Activated naive CD8-positive, alpha-beta T cell treated with anti-CD3 and anti-CD28 coated beads for 36 hours (primary cell): ENCODE measurements at regions not wholly inside any gene's neighbourhood (a gene's known extent, or its start where the extent isn't known, plus 50 kb on each side); places are given as distances from the start of the nearest gene placed in this dataset.
"Not testable (repeated sequence)": the region's sequence is repeated elsewhere in the genome, so short reads cannot be mapped to it uniquely, and the experiment has no call there.

Experiments used
- DNase-seq: peaks from one replicate; pipeline ENCODE4 v3.0.0; 2021
- H3K27ac Mint-ChIP-seq: one replicate; pipeline ENCODE4 v1.8.0; 2022; ENCODE audit warnings: mild to moderate bottlenecking, moderate library complexity, mixed read lengths
- H3K27me3 Mint-ChIP-seq: one replicate; pipeline ENCODE4 v1.8.0; 2022; ENCODE audit warnings: mild to moderate bottlenecking, mixed read lengths
- H3K36me3 Mint-ChIP-seq: one replicate; pipeline ENCODE4 v1.8.0; 2021; ENCODE audit warnings: mild to moderate bottlenecking, mixed read lengths
- H3K4me1 Mint-ChIP-seq: one replicate; pipeline ENCODE4 v1.8.0; 2021; ENCODE audit warnings: mixed read lengths
- H3K4me3 Mint-ChIP-seq: one replicate; pipeline ENCODE4 v1.8.0; 2022; ENCODE audit warnings: mild to moderate bottlenecking, moderate library complexity, mixed read lengths
- H3K9me3 Mint-ChIP-seq: one replicate; pipeline ENCODE4 v1.8.0; 2022; ENCODE audit warnings: mixed read lengths

GRCh38 chr4:164343472-164343976, 410.4 kb upstream of the SMIM31 start:
- Mint-ChIP-seq H3K36me3 (no peaks in the 10 kb centered on the region), H3K27ac (no peak overlapping the region), H3K4me3 (no peak overlapping the region), H3K9me3 (peaks cover 4% of the 10 kb centered on the region), H3K4me1 (no peaks in the 10 kb centered on the region), H3K27me3 (no peaks in the 10 kb centered on the region)
- DNase-seq: no peak

DNA sequence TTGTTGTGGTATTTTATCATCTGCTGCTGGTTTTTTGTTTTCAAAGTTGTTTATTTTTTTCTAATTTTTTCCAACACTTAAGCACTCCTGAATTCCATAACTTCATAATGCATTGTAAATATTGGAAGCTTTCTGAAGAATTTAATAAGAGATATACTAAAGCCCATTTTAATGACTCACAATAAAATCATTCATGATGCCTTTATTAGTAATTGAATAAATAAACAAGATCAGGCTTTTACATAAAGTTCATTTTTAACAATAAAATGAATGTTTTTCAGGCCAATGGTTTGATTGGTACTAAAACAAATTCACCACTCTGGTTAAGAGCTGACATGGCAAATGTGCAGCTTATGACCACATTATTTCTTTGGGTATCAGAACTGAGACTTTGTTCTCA, 408.2 kb upstream of the SMIM31 start:
- H3K27me3 Mint-ChIP-seq: no peaks in the 10 kb centered on the region
- peaks cover 2% of the 10 kb centered on the region for H3K9me3 Mint-ChIP-seq
- no peak overlapping the region for H3K4me3 Mint-ChIP-seq
- H3K27ac Mint-ChIP-seq: no peak overlapping the region
- H3K4me1 Mint-ChIP-seq: no peaks in the 10 kb centered on the region
- no peaks in the 10 kb centered on the region for H3K36me3 Mint-ChIP-seq
- no peak for DNase-seq

DNA sequence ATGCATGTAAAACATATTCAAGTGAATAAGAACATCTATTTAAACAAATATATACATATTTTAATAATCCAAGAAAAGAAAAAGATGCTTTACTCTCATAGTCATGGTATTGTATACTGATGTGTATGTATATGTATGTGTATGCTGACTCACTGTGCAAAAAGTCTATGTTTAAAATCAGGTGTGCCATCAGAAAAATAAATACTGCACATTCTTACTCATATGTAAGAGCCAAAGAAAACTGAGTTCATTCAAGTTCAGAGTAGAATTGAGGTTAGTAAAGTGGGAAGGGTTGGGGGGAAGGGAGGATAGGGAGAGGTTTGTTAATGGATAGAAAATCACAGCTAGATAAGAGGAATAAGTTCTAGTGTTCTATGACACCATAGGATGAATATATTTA, 403.9 kb upstream of the SMIM31 start:
- Mint-ChIP-seq H3K9me3 (no peaks in the 10 kb centered on the region), H3K4me3 (no peak overlapping the region), H3K27me3 (no peaks in the 10 kb centered on the region), H3K36me3 (no peaks in the 10 kb centered on the region), H3K27ac (no peak overlapping the region), H3K4me1 (no peaks in the 10 kb centered on the region)
- DNase-seq: no peak

- H3K36me3 Mint-ChIP-seq, H3K27ac Mint-ChIP-seq, H3K4me3 Mint-ChIP-seq, H3K9me3 Mint-ChIP-seq, H3K27me3 Mint-ChIP-seq, DNase-seq, H3K4me1 Mint-ChIP-seq: not testable (repeated sequence)
Measured at GRCh38 chr4:164350716-164351115, 403.2 kb upstream of the SMIM31 start.

GRCh38 chr4:164357957-164358356, 396.0 kb upstream of the SMIM31 start:
- no peaks in the 10 kb centered on the region for H3K27me3 Mint-ChIP-seq
- no peaks in the 10 kb centered on the region for H3K9me3 Mint-ChIP-seq
- no peaks in the 10 kb centered on the region for H3K36me3 Mint-ChIP-seq
- no peak overlapping the region for H3K27ac Mint-ChIP-seq
- H3K4me3 Mint-ChIP-seq: no peak overlapping the region
- DNase-seq: no peak
- H3K4me1 Mint-ChIP-seq: no peaks in the 10 kb centered on the region

DNA sequence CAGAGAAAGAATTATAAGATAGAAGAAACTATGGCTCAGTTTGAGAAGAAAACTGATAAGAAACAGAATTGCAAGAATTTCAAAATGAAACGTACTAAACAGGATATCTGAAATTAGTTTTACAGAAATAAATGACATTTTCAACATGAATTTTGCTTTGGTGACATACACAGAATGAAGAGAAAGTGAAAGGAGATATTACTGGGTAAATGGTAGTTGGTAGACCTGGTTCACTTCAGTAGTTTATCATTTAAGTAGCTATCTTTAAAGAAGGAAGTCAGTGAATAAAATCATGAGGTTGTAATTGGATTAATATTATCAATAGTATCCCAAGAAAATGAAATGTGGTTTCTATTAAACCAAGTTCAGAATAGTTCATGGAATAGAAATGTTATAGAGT, 395.5 kb upstream of the SMIM31 start:
- no peaks in the 10 kb centered on the region for H3K36me3 Mint-ChIP-seq
- DNase-seq: no peak
- no peaks in the 10 kb centered on the region for H3K4me1 Mint-ChIP-seq
- no peak overlapping the region for H3K27ac Mint-ChIP-seq
- H3K4me3 Mint-ChIP-seq: no peak overlapping the region
- no peaks in the 10 kb centered on the region for H3K27me3 Mint-ChIP-seq
- no peaks in the 10 kb centered on the region for H3K9me3 Mint-ChIP-seq

GRCh38 chr4:164359881-164360280, 394.1 kb upstream of the SMIM31 start:
- H3K27ac Mint-ChIP-seq: no peak overlapping the region
- H3K4me1 Mint-ChIP-seq: no peaks in the 10 kb centered on the region
- H3K9me3 Mint-ChIP-seq: no peaks in the 10 kb centered on the region
- no peak for DNase-seq
- H3K4me3 Mint-ChIP-seq: no peak overlapping the region
- no peaks in the 10 kb centered on the region for H3K36me3 Mint-ChIP-seq
- H3K27me3 Mint-ChIP-seq: no peaks in the 10 kb centered on the region

DNA sequence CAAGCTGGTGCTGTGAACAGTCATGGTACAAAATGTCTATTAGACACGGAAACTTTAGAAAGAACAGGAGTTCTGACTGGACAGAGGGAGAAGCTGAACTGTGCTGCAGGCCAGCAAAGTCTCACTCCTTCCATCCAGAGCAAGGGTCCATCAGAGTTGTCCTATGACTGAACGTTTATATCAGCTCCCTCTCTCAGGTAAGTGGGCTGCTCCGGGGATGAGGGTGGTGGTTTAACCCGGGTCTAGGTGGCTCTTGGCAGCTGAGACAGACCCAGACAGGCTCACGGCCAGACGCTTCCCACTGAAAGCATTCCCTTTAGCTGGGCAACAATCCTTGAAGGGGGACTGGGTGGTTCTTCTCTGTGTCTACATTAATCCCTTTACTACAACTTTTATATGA, 385.0 kb upstream of the SMIM31 start:
- H3K36me3 Mint-ChIP-seq: no peaks in the 10 kb centered on the region
- H3K27me3 Mint-ChIP-seq: peaks cover 4% of the 10 kb centered on the region
- H3K4me1 Mint-ChIP-seq: no peaks in the 10 kb centered on the region
- H3K27ac Mint-ChIP-seq: no peak overlapping the region
- H3K4me3 Mint-ChIP-seq: no peak overlapping the region
- H3K9me3 Mint-ChIP-seq: no peaks in the 10 kb centered on the region
- DNase-seq: no peak

GRCh38 chr4:164373021-164373420, 380.9 kb upstream of the SMIM31 start:
- Mint-ChIP-seq H3K4me1 (no peaks in the 10 kb centered on the region), H3K27ac (no peak overlapping the region), H3K9me3 (no peaks in the 10 kb centered on the region), H3K4me3 (no peak overlapping the region), H3K36me3 (no peaks in the 10 kb centered on the region), H3K27me3 (peaks cover 1% of the 10 kb centered on the region)
- DNase-seq: no peak

- Mint-ChIP-seq H3K27me3 (peaks cover 25% of the 10 kb centered on the region), H3K4me3 (no peak overlapping the region), H3K9me3 (no peaks in the 10 kb centered on the region), H3K4me1 (no peaks in the 10 kb centered on the region), H3K27ac (no peak overlapping the region), H3K36me3 (no peaks in the 10 kb centered on the region)
- DNase-seq: no peak
Measured at GRCh38 chr4:164377277-164377676, 376.7 kb upstream of the SMIM31 start.

DNA sequence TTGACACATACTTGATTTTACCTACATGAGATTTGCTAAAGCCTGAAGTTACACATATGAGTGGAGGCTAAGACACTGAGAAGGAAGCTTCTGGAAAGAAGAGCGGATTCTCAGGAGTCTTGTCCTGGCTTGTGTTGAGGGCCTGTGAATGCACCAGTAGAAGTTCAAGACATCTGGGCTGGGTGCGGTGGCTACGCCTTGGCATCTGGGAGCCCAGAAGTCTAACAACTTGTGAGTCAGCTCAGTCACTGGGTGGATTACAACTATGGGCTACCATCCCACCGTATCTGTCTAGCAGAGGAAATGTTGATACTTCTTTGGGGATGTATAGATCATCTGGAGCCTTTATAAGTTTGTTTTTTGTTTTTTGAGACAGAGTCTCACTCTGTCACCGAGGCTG, 375.6 kb upstream of the SMIM31 start:
- DNase-seq: no peak
- Mint-ChIP-seq H3K9me3 (no peaks in the 10 kb centered on the region), H3K27me3 (peaks cover 35% of the 10 kb centered on the region), H3K4me1 (no peaks in the 10 kb centered on the region), H3K4me3 (no peak overlapping the region), H3K27ac (no peak overlapping the region), H3K36me3 (no peaks in the 10 kb centered on the region)

DNA sequence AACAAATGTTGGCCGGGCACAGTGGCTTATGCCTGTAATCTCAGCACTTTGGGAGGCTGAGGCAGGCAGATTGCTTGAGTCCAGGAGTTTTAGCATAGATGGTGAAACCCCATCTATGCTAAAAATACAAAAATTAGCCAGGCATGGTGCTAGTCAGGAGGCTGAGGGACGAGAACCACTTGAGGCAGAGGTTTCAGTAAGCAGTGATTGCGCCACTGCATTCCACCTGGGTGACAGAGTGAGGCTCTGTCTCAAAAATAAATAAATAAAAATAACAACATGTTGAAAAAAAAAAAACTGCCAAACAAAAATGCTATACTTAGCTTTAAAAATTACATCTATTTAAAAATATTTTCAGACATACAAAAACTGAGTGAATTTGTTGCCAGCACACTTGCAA, 374.2 kb upstream of the SMIM31 start:
- H3K27me3 Mint-ChIP-seq: peaks cover 44% of the 10 kb centered on the region
- H3K4me1 Mint-ChIP-seq: no peaks in the 10 kb centered on the region
- H3K4me3 Mint-ChIP-seq: no peak overlapping the region
- no peak overlapping the region for H3K27ac Mint-ChIP-seq
- no peak for DNase-seq
- no peaks in the 10 kb centered on the region for H3K9me3 Mint-ChIP-seq
- H3K36me3 Mint-ChIP-seq: no peaks in the 10 kb centered on the region

- no peaks in the 10 kb centered on the region for H3K4me1 Mint-ChIP-seq
- H3K36me3 Mint-ChIP-seq: no peaks in the 10 kb centered on the region
- H3K27ac Mint-ChIP-seq: no peak overlapping the region
- H3K4me3 Mint-ChIP-seq: no peak overlapping the region
- peaks cover 48% of the 10 kb centered on the region for H3K27me3 Mint-ChIP-seq
- H3K9me3 Mint-ChIP-seq: no peaks in the 10 kb centered on the region
- DNase-seq: no peak
Measured at GRCh38 chr4:164381859-164382258, 372.1 kb upstream of the SMIM31 start.

DNA sequence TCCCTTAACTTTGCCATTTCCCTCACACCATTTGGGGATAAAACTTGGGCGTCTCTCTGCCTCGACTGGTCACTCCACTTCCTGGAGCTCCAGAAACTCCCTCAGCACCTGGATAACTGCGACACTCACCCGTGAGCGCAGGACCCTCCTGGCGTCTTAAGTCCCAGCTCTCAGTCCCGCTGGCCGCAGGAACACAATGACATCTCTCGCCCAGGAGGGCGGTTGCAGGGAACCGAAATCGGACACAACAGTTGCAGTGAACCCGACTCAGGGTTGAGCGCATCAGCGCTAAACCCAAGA, 370.9 kb upstream of the SMIM31 start:
- Mint-ChIP-seq H3K9me3 (no peaks in the 10 kb centered on the region), H3K4me3 (no peak overlapping the region), H3K27ac (no peak overlapping the region), H3K27me3 (peaks cover 47% of the 10 kb centered on the region), H3K36me3 (no peaks in the 10 kb centered on the region), H3K4me1 (no peaks in the 10 kb centered on the region)
- DNase-seq: no peak

DNA sequence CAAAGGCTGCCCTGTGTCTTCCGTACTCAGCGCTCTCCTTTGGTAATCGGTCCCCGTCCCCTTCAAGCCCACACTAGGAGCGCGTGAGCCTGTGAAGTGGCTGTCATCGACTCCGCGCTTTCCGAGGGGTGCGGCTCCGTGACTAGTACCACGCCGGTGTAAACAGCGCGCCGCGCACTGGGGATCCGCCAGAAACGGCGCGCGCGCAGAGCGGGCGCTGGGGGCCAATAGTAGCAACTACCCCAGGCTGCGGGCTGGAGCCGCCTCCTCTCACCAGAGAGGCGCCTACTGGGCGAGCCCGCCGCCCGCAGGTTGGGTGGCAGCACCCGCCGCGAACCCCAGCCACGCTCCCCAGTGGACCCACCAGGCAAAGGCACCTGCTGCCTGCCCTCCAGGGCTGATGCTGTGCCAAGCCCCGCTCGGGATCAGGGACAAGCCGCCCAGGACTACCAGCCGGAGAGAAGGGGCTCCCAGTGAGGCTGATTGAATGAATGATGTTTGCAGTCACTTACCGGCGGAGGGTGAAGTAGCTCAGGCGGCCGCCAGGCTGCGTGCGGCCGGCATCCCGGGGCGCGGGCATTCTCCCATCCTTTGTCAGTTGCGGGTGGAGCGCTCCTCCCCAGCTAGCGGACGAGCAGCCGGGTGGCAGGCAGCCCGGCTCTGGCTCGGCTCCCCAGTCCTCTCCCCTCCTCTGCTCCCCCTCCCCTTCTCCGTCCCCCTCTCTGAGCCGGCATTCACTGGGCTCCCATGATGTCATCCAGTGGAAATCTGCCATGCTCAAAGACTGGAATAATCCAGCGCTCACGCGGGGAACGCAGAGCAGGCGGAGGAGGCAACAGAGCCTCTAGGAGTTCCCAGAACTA, 370.3 kb upstream of the SMIM31 start:
- Mint-ChIP-seq H3K36me3 (no peaks in the 10 kb centered on the region), H3K9me3 (no peaks in the 10 kb centered on the region), H3K4me3 (no peak overlapping the region), H3K27ac (no peak overlapping the region), H3K4me1 (no peaks in the 10 kb centered on the region), H3K27me3 (peaks cover 41% of the 10 kb centered on the region)
- peak; percentile 11 for DNase-seq

DNA sequence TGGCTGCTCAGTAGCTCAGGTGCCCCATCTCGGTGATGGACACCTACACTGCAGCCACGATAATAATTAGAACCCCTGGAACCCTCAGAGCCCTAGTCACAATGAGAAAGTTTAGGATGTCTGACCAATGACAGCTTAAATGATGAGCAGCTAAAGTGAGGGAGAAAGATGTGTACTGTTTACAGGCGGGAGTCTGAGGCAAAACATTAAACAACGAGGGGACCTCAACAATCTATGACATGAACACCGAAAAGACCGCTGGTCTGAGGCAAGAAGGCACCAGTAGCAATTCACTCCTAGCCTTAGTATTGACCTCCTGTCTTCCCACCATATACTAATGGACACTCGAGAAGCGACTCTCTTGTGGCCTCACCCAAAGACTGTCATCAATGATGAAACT, 369.5 kb upstream of the SMIM31 start:
- DNase-seq: no peak
- H3K27ac Mint-ChIP-seq: no peak overlapping the region
- H3K4me1 Mint-ChIP-seq: no peaks in the 10 kb centered on the region
- peaks cover 40% of the 10 kb centered on the region for H3K27me3 Mint-ChIP-seq
- no peak overlapping the region for H3K4me3 Mint-ChIP-seq
- no peaks in the 10 kb centered on the region for H3K9me3 Mint-ChIP-seq
- H3K36me3 Mint-ChIP-seq: no peaks in the 10 kb centered on the region
